ENCODE measurements at regions not wholly inside any gene's neighbourhood (a gene's known extent, or its start where the extent isn't known, plus 50 kb on each side); places are given as distances from the start of the nearest gene placed in this dataset.

DNA sequence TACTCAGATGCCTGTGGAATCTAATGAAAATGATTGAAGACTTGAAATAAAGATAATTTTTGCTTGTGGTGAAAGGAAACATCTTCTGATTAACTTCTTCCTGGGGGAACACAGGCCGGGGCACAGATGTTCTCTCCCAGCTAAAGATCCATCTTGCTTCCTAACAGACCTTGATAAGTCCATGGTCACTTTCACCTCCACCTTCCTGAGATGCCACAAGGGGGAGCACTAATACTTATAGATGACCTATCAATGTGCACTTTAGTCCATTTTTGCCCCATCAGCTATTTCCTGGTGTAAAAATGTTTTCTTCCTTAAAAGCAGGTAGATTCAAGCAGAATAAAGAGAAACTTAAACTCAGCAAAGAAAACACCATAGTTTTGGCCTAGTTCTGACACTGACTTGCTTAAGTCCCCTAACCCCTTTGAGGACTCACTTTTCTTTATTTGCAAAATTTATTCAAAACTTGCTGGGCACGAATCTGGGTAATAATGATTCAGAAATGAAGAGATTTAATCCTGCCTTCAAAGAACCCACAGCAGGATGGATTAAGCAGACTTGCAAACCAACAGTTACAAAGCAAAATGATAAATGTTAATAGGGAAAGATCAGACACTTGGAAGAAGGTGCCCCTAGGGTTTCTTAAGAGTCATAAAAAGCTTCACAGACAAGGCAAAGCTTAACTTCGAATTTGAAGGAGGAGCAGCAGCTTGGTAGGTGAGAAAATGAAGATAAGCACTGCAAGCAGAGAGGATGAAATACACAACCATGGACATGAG, 158.7 kb downstream of the RAB38 start:
- intact Hi-C loops (cut with DNase I) = no loop called here

DNA sequence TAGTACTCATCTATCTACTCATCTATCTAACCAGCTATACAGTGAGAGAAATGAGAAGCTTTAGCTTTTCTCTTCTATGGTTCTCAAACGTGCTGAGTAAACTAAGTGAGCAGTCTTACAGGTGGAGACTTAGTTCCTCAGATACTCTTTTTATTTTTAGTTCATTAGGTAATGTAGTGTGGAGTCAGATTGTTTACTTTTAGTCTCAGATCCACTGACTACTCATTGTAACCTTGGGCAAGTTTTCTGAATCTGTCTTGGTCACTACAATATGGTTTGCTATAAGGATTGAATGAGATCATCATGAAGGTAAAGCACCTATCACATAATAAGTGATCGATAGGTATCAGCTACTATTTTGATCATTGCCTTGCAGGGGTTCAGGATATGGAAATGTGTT, 160.1 kb downstream of the RAB38 start:
- H3K4me3 ChIP-seq = no peak overlapping the region
- intact Hi-C loops (cut with DNase I) = no loop called here
- no peak for DNase-seq (ENCODE audit: extremely low spot score in 2 of 2)
- H3K36me3 ChIP-seq = no peaks in the 10 kb centered on the region
- no peaks in the 10 kb centered on the region for H3K27me3 ChIP-seq
- H3K4me1 ChIP-seq = no peaks in the 10 kb centered on the region
- TF ChIP-seq CTCF (IDR thresholded peaks at IDR 0.05) (no peak), POLR2AphosphoS5 (IDR thresholded peaks at IDR 0.05; ENCODE audit: insufficient read depth in 1 of 2, low read depth in 1 of 2) (no peak), POLR2A (IDR thresholded peaks at IDR 0.05) (no peak)
- H3K27ac ChIP-seq = no peak overlapping the region
- no peaks in the 10 kb centered on the region for H3K9me3 ChIP-seq

More for the DNA sequence above, 158.7 kb downstream of the RAB38 start:
- Histone ChIP-seq H3K27me3 (no peaks in the 10 kb centered on the region), H3K9me3 (no peaks in the 10 kb centered on the region), H3K36me3 (no peaks in the 10 kb centered on the region), H3K4me1 (no peaks in the 10 kb centered on the region), H3K27ac (no peak overlapping the region), H3K4me3 (no peak overlapping the region)
- DNase-seq (ENCODE audit: extremely low spot score in 2 of 2) = no peak
- peak; percentile 66 to 86 (median 68) for TF ChIP-seq CTCF (IDR thresholded peaks at IDR 0.05)
- TF ChIP-seq POLR2A (IDR thresholded peaks at IDR 0.05) = no peak

- H3K9me3 ChIP-seq = no peaks in the 10 kb centered on the region
- no peaks in the 10 kb centered on the region for H3K27me3 ChIP-seq
- no peak overlapping the region for H3K27ac ChIP-seq
- intact Hi-C loops (cut with DNase I) = no loop called here
- TF ChIP-seq POLR2A (IDR thresholded peaks at IDR 0.05) = no peak
- TF ChIP-seq POLR2AphosphoS5 (IDR thresholded peaks at IDR 0.05; ENCODE audit: insufficient read depth in 1 of 2, low read depth in 1 of 2) = no peak
- no peak for TF ChIP-seq CTCF (IDR thresholded peaks at IDR 0.05)
- DNase-seq (ENCODE audit: extremely low spot score in 2 of 2) = no peak
- no peaks in the 10 kb centered on the region for H3K4me1 ChIP-seq
- H3K36me3 ChIP-seq = no peaks in the 10 kb centered on the region
- no peak overlapping the region for H3K4me3 ChIP-seq
These were observed 161.7 kb downstream of the RAB38 start for GRCh38 chr11:88013508-88014065.

GRCh38 chr11:88012456-88012855, 162.8 kb downstream of the RAB38 start:
- Histone ChIP-seq H3K4me1 (no peaks in the 10 kb centered on the region), H3K9me3 (no peaks in the 10 kb centered on the region), H3K4me3 (no peak overlapping the region), H3K27me3 (no peaks in the 10 kb centered on the region), H3K36me3 (no peaks in the 10 kb centered on the region), H3K27ac (no peak overlapping the region)
- DNase-seq (ENCODE audit: extremely low spot score in 2 of 2) = no peak
- intact Hi-C loops (cut with DNase I) = no loop called here
- TF ChIP-seq CTCF (IDR thresholded peaks at IDR 0.05) = no peak
- TF ChIP-seq POLR2AphosphoS5 (IDR thresholded peaks at IDR 0.05; ENCODE audit: insufficient read depth in 1 of 2, low read depth in 1 of 2) = no peak
- no peak for TF ChIP-seq POLR2A (IDR thresholded peaks at IDR 0.05)

GRCh38 chr11:87976009-87976408, 199.2 kb downstream of the RAB38 start:
- intact Hi-C loops (cut with DNase I) = no loop called here

More at GRCh38 chr11:87976009-87976408, 199.2 kb downstream of the RAB38 start:
- TF ChIP-seq POLR2A (IDR thresholded peaks at IDR 0.05) = no peak
- no peak for TF ChIP-seq CTCF (IDR thresholded peaks at IDR 0.05)
- TF ChIP-seq POLR2AphosphoS5 (IDR thresholded peaks at IDR 0.05; ENCODE audit: insufficient read depth in 1 of 2, low read depth in 1 of 2) = no peak
- Histone ChIP-seq H3K4me1 (no peaks in the 10 kb centered on the region), H3K4me3 (no peak overlapping the region), H3K9me3 (no peaks in the 10 kb centered on the region), H3K36me3 (no peaks in the 10 kb centered on the region), H3K27me3 (no peaks in the 10 kb centered on the region), H3K27ac (no peak overlapping the region)
- no peak for DNase-seq (ENCODE audit: extremely low spot score in 2 of 2)

All from vagina (tissue), 2 donors.